GM18499 (cell line): ENCODE measurements at regions not wholly inside any gene's neighbourhood (a gene's known extent, or its start where the extent isn't known, plus 50 kb on each side); places are given as distances from the start of the nearest gene placed in this dataset.
"Not testable (repeated sequence)": the region's sequence is repeated elsewhere in the genome, so short reads cannot be mapped to it uniquely, and the experiment has no call there.

Source experiments
- ATAC-seq: cut with Tn5 transposase; IDR thresholded peaks from one replicate; pipeline ENCODE4 v1.9.1; 2021; ENCODE audit warnings: moderate number of reproducible peaks; ENCODE audit not compliant: insufficient read depth, unreplicated experiment

- no peak for ATAC-seq
Observed at GRCh38 chr12:46711756-46712155, 114.0 kb downstream of the SLC38A4 start.

DNA sequence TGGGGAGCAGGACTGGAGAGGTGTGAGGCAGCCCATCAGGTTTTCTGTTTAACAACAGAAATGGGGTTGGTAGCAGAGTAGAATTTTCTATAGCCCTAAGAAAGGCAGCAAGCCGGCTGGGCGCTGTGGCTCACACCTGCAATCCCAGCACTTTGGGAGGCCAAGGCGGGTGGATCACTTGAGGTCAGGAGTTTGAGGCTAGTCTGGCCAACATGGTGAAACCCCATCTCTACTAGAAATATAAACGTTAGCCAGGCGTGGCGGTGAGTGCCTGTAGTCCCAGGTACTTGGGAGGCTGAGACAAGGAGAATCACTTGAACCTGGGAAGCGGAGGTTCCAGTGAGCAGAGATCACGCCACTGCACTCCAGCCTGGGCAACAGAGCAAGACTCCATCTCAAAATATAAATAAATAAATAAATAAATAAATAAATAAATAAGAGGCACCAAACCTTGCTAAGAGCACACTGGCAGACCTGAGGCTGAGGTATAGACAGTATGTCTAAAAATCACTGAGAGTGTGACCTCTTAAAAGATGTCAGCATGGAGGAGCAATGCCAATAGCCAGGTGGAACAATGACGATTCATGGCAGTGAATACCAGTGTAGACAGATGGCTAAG, 115.6 kb downstream of the SLC38A4 start:
- ATAC-seq = no peak

GRCh38 chr12:46702581-46703344, 123.0 kb downstream of the SLC38A4 start:
- no peak for ATAC-seq

DNA sequence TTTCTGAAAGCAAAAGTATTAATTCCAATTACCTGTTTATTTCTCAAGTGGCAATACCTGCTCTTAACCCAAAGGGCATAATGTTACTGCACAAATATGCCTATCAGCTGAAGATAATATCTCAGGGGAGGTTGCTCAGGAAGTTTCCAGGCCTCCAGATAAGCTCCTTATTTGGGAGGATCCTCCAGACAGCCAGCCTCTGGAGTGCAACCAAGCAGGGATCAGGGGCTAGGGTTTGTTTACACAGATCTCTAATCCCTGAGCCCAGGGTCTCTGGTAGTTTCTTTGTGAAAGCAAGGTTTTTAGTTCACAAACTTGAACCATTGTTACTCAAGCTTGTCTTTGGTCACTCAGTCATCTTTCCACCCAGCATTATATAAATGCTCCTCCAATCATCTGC, 124.4 kb downstream of the SLC38A4 start:
- no peak for ATAC-seq

DNA sequence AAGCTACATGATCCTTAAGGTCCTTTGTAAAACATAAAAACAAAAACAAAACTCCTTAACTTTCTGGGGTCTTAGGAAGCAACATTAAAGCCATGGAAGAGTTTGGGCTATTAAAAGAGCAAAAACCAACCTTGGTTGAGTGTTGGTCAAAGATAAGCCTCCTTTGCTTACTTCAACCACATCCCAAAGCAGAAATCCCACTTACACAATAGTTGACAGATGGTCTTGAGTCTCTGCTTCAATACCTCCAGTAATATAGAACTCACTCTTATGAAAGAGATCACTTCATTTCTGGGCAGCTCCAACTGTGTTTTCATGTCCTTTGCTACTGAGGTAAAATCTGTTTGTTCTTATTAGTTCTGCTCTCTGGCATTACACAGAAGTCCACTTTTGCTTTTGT, 125.8 kb downstream of the SLC38A4 start:
- ATAC-seq = no peak

DNA sequence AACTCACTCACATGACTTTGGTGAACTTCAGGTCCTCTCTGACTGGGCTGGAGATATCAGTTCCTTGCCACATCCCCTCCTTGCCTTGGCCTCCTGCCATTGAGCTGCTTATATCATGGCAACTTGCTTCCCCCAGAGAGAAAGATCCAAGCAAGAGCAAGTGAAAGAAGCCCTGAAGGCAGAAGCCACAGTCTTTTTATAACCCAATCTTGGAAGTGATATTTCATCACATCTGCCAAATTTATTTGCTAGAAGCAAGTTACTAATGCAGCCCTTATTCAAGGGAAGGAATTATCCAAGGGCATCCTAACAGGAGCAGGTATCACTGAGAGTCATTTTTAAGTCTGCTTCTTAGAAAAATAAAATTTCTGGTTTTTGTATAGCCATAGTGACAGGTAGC, 127.8 kb downstream of the SLC38A4 start:
- ATAC-seq = no peak

GRCh38 chr12:46693518-46693917, 132.3 kb downstream of the SLC38A4 start:
- ATAC-seq = no peak

- no peak for ATAC-seq
Observed at GRCh38 chr12:46693034-46693433, 132.8 kb downstream of the SLC38A4 start.

DNA sequence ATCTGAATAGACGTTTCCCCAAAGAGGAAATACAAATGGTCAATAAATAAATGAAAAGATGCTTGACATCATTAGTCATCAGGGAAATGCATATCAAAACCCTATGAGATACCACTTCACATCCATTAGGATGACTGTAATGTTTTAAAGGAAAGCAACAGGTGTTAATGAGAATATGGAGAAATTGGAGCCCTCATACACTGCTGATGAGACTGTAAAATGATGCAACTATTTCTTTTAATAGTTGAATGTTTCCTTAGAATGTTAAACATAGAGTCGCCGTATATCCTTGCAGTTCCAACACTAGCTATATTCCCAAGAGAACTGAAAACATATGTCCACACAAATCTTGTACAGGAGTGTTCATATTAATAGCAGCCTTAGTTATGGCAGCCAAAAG, 133.2 kb downstream of the SLC38A4 start:
- ATAC-seq = no peak

DNA sequence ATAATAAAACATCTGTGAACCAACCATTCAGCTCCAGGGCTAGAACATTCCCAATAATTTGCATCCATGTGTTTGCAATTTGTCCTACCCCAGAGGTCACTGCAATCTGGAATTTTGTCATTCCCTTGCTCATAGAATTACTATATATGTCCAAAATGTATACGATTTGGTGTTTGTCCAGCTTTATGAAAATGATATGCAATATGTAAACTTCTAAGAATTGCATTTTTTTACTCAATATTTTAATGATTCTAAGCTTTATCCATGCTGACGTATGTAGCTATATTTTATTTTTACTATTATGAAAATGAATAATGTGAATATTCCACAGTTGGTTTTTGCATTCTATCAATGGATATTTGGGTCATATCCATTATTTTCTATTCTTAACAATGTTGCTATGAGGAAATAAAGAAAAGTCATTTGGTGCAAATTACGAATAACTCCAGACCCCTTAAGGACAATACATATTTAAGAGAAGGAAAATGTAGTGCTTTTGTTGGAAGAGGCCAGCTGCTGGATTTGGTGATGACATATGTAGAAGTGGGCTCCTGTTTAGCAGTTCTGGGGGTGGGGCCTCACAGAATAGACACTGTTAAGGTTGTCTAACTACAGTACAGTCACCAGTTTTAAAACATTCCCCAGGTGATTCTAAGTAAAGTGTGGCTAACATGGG, 139.4 kb downstream of the SLC38A4 start:
- no peak for ATAC-seq

DNA sequence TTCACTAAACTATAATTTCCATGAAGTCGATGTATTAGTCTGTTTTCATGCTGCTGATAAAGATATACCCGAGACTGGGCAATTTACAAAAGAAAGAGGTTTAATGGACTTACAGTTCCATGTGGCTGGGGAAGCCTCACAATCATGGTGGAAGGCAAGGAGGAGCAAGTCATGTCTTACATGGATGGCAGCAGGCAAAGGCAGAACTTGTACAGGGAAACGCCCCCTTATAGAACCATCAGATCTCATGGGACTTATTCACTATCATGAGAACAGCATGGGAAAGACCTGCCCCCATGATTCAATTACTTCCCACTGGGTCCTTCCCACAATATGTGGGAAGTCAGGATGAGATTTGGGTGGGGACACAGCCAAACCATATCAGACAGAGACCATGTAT, 141.6 kb downstream of the SLC38A4 start:
- not testable (repeated sequence) for ATAC-seq

GRCh38 chr12:46682148-46682547, 143.6 kb downstream of the SLC38A4 start:
- no peak for ATAC-seq

- ATAC-seq = no peak
Observed at GRCh38 chr12:46680506-46680905, 145.3 kb downstream of the SLC38A4 start.

GRCh38 chr12:46679754-46680153, 146.0 kb downstream of the SLC38A4 start:
- ATAC-seq = no peak

DNA sequence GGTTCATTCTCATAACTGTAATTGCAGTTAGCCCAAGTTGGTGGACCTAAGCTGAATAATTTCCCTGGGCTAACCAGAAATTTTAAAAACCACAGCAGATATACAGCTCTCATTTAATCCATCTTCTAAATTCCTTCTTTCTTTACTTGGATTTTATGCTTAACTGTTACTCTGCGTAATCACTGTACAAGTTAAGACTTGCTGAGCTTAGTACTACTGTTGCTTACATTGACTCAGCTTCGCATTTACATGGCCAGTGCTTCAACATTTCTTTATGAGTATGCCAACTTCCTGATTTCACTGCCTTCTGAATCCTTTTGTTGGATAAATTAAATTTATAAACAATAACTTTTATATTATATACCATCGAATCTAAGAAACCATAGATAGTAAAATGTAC, 147.4 kb downstream of the SLC38A4 start:
- ATAC-seq = no peak

DNA sequence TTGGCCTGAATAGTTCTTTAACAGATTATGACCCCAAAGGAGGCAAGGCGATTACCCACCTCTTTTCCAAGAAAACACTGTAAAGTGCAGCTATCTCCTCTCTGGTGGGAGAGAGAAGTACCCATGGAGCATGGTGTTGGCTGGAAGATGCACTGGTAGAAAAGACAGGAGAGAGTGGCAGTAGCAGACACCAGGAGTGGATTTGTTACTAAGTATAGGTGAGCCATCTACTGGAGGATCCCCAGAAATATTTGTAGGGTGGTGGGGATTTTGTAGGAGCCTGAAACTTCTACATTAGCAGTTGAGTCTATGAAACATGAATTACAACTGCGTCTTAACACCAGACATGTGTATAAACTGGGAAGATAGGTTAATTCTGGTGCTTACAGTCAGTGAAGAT, 148.0 kb downstream of the SLC38A4 start:
- no peak for ATAC-seq

DNA sequence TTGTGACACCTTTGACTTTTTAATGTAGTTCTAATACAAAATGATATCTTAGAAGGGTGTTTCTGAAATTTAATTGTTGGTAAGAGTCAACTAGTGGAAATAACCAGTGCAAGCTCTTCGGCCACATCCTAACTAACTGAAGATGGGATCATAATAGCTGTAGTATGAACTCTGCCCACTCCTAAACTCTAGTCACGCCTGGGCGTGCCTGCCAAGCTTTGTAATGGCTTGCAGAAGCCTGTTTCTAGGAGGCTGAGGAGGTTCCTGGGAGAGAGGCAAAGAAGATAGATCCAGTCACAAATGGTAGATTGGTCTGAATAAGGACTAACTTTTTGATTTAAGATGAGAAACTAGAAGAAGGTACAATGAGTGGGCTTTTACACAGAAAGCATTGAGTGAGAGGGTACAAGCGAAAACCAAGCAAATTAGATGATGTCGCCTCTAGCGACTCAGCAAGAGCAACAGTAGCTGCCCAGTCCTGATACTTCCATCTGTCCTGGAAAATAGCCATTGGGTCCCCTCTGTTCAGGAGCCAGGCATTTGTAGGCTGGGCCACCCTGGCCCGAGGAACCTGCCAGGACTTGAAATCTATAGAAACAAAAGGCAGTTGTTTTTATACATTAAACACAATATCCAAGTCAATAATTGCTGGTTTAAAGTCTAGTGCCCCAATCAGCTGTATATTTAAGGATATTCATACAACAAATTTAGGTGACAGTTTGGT, 148.8 kb downstream of the SLC38A4 start:
- ATAC-seq = no peak

DNA sequence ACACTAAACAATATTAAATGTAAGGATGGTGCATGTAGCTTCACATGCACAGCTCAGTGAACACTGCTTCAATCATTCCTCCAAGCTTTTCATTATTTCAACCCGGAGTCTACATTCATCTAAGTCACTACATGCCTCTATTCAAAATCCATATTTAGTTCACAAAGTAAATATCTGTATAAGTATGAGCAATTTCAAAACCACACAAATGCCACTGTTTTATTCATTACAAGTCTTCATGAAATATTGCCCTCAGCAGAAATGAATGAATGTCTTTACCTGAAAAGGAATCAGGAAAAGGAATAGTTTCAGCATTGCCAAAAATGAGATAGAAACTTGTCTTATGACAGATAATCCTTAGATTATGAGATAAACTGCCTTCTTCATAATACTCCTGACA, 149.4 kb downstream of the SLC38A4 start:
- ATAC-seq = no peak

- ATAC-seq = no peak
Observed at GRCh38 chr12:46675736-46676135, 150.1 kb downstream of the SLC38A4 start.

- ATAC-seq = no peak
Observed at GRCh38 chr12:46674800-46675199, 151.0 kb downstream of the SLC38A4 start.

DNA sequence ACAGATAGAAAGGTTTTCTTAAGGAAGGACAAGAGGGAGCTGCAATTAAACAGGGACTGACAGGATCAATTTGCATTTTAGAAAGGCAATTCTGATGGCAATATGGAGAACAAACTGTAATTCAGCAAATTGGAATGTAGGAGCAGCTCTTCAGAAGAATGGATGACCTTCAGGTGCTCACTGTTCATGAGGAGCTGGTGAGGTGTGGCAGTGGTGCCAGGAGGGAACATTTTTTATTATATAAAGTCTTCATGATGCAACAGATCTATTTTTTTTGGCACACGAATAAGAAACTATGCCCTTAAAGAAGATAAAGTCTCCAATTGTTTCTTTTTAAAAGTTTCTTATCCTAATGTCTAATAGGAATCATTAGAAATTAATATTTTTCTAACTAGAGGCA, 151.7 kb downstream of the SLC38A4 start:
- ATAC-seq = no peak
